HepG2 (cell line): ENCODE measurements at regions not wholly inside any gene's neighbourhood (a gene's known extent, or its start where the extent isn't known, plus 50 kb on each side); places are given as distances from the start of the nearest gene placed in this dataset.
"Not testable (repeated sequence)": the region's sequence is repeated elsewhere in the genome, so short reads cannot be mapped to it uniquely, and the experiment has no call there.

Experiments used
- ATAC-seq: fragments of 200-7000 bp; cut with Tn5 transposase; 3 replicates; pipeline ENCODE4 v1.9.1; 2020; ENCODE audit warnings: mild to moderate bottlenecking, moderate library complexity
- BruUV-seq: library from RNA; stranded (reverse); fragments of 400-500 nt; replicated peaks from 2 replicates; lab custom pipeline; 2021; lab: Mats Ljungman, UMichigan
- CTCF ChIA-PET: fragments of 300-600 bp; formaldehyde crosslinking; extraction: SDS; loops from one replicate; lab custom pipeline; 2021; ENCODE audit warnings: low total read pairs, inconsistent platforms, low intra/inter-chr PET ratio; lab: Yijun Ruan, JAX
- POLR2A ChIA-PET: fragments of 350-600 bp; sonication (Branson Sonifier 250); formaldehyde crosslinking; loops from one replicate; lab custom pipeline; 2020; ENCODE audit warnings: antibody characterized with exemption, inconsistent platforms; lab: Yijun Ruan, JAX
- DNase-seq: peaks from one replicate; pipeline ENCODE4 v3.0.0-alpha.2; 2015; ENCODE audit warnings: low spot score
- FAIRE-seq: peaks from 3 replicates; lab custom pipeline; 2011; peaks lifted over from hg19 to GRCh38; lab: Jason Lieb, UNC
- H2AFZ ChIP-seq: one replicate; pipeline ENCODE4 v1.6.1; 2011; ENCODE audit warnings: low read length, inconsistent platforms
- H3K27ac ChIP-seq: fragments of 300-600 bp; 3 replicates; pipeline ENCODE4 v1.8.0; 2011; ENCODE audit warnings: mixed run types, mild to moderate bottlenecking, mixed read lengths, low read length, inconsistent platforms; ENCODE audit not compliant: insufficient read depth; ENCODE audit errors: extremely low read length
- H3K27me3 ChIP-seq, 2 experiments: fragments of 200-600 bp in 1 of 2; 2 replicates in 1 of 2; 3 replicates in 1 of 2; pipeline versions ENCODE4 v1.6.0 to v1.8.0; 2011; ENCODE audit warnings: low read length in 2 of 2, mild to moderate bottlenecking in 2 of 2, moderate library complexity in 2 of 2, inconsistent platforms in 1 of 2; ENCODE audit not compliant: insufficient read depth in 2 of 2, control insufficient read depth in 1 of 2
- H3K36me3 ChIP-seq, 2 experiments: fragments of 200-600 bp in 1 of 2; replicated peaks in 1 of 2; 2 replicates in 1 of 2; 3 replicates in 1 of 2; pipeline versions ENCODE4 v1.5.1 to v1.8.0; 2011; ENCODE audit warnings: low read length in 2 of 2, inconsistent platforms in 1 of 2; ENCODE audit not compliant: insufficient read depth in 2 of 2, control insufficient read depth in 1 of 2
- H3K4me1 ChIP-seq: 2 replicates; pipeline ENCODE4 v1.5.1; 2012; ENCODE audit warnings: low read length, inconsistent platforms; ENCODE audit not compliant: insufficient read depth
- H3K4me2 ChIP-seq: 2 replicates; pipeline ENCODE4 v1.6.0; 2011; ENCODE audit warnings: low read depth, low read length, inconsistent platforms
- H3K4me3 ChIP-seq, 3 experiments: fragments of 200-600 bp in 1 of 3; sonication (generic), shearing (Covaris generic) in 1 of 3; replicated peaks in 1 of 3; 2 replicates each; pipeline ENCODE4 v1.5.1; 2011 to 2016; ENCODE audit warnings: low read length in 3 of 3, inconsistent platforms in 2 of 3, low read depth in 2 of 3, mild to moderate bottlenecking in 2 of 3, control low read depth in 1 of 3, mixed read lengths in 1 of 3; ENCODE audit not compliant: insufficient read depth in 1 of 3
- H3K79me2 ChIP-seq: one replicate; pipeline ENCODE4 v1.6.1; 2011; ENCODE audit warnings: low read length, inconsistent platforms; ENCODE audit not compliant: insufficient read depth
- H3K9ac ChIP-seq: 2 replicates; pipeline ENCODE4 v1.6.0; 2011; ENCODE audit warnings: mild to moderate bottlenecking, low read depth, low read length, inconsistent platforms; ENCODE audit not compliant: insufficient read depth
- H3K9me3 ChIP-seq: 2 replicates; pipeline ENCODE4 v1.5.1; 2012; ENCODE audit warnings: mild to moderate bottlenecking, low read length
- H4K20me1 ChIP-seq: 2 replicates; pipeline ENCODE4 v1.6.0; 2011; ENCODE audit warnings: inconsistent platforms, mild to moderate bottlenecking, low read length, moderate library complexity; ENCODE audit not compliant: insufficient read depth
- AGO1 ChIP-seq: fragments of 200-400 bp; formaldehyde crosslinking; IDR thresholded peaks from 2 replicates; pipeline ENCODE4 v1.6.1; 2017; ENCODE audit warnings: mild to moderate bottlenecking, low read depth, low read length, moderate library complexity; ENCODE audit not compliant: poor library complexity, severe bottlenecking
- NR1H2 ChIP-seq: sonication (generic); formaldehyde crosslinking; IDR thresholded peaks from 2 replicates; pipeline ENCODE4 v1.8.1; 2022; ENCODE audit warnings: low read depth, missing genetic modification reagents, borderline replicate concordance
- PTBP1 ChIP-seq: fragments of 200-400 bp; formaldehyde crosslinking; IDR thresholded peaks from 2 replicates; pipeline ENCODE4 v1.6.1; 2018; ENCODE audit warnings: low read length, low read depth; ENCODE audit not compliant: poor library complexity, severe bottlenecking
- ZNF317 ChIP-seq: sonication (generic); formaldehyde crosslinking; IDR thresholded peaks from 2 replicates; pipeline ENCODE4 v1.5.0; 2020; ENCODE audit warnings: mild to moderate bottlenecking, missing genetic modification reagents
- ZNF564 ChIP-seq: sonication (generic); formaldehyde crosslinking; IDR thresholded peaks from 2 replicates; pipeline ENCODE4 v1.8.1; 2023; ENCODE audit warnings: mild to moderate bottlenecking, missing genetic modification reagents
- WGBS: methylation state at CpG from one replicate; pipeline ENCODE4 v1.1.6; 2017; ENCODE audit warnings: low lambda C conversion rate; 5-methylcytosine and 5-hydroxymethylcytosine counted together
- in situ Hi-C: cut with HindIII; loops from 2 replicates; pipeline ENCODE4 v1.10.0; 2017; ENCODE audit warnings: low pct_unique_long_range_greater_than_20kb; ENCODE audit not compliant: extremely low pct_ligation_motif_present
- intact Hi-C: fragments of 100-400 bp; cut with micrococcal nuclease; formaldehyde crosslinking; loops from one replicate; pipeline ENCODE4 v1.10.0; 2022; ENCODE audit not compliant: unreplicated experiment
- TF ChIP-seq, protein P1 (sequence below): sonication (generic); formaldehyde crosslinking; IDR thresholded peaks from 2 replicates; pipeline ENCODE4 v1.8.1; 2023; ENCODE audit warnings: missing genetic modification reagents, mild to moderate bottlenecking, borderline replicate concordance
- TF ChIP-seq, protein P2 (sequence below): sonication (generic); formaldehyde crosslinking; IDR thresholded peaks from 2 replicates; pipeline ENCODE4 v1.5.0; 2020; ENCODE audit warnings: missing genetic modification reagents
- TF ChIP-seq, protein P3 (sequence below): sonication (generic); formaldehyde crosslinking; IDR thresholded peaks from 2 replicates; pipeline ENCODE4 v1.4.0; 2020; ENCODE audit warnings: low read depth, mild to moderate bottlenecking, missing genetic modification reagents

DNA sequence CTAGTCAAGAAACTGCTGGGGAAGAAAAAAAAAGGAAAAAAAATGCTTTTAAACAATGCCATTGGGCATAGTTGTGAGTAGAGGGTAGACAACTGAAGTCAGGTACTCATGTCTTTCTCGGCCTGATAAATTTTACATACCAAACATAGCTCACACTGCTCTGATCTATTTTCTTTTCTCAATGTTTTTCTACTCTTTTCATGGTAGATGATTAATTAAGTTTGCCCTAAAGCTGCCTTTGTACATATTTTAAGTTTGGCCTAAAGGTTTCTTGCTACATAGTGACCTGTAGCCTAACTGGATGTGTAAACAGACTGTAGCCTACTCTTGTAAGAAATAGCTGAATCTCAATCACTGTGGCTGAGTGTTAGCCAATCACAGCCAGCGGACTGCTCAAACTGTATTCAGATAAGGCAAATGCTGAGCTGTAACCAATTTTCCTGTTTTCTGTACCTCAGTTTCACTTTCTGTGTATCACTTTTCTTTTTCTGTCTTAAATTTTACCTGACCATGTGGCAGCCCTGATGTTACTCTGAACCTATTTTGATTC lies 121.0 kb downstream of the PCDH10 start (continued):
- TF ChIP-seq AGO1 (no peak), ZNF564 (CRISPR knock-in tag) (no peak), PTBP1 (no peak), NR1H2 (CRISPR knock-in tag) (no peak)
- TF ChIP-seq, protein P1, sequence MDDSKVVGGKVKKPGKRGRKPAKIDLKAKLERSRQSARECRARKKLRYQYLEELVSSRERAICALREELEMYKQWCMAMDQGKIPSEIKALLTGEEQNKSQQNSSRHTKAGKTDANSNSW (CRISPR knock-in tag) = no peak

DNA sequence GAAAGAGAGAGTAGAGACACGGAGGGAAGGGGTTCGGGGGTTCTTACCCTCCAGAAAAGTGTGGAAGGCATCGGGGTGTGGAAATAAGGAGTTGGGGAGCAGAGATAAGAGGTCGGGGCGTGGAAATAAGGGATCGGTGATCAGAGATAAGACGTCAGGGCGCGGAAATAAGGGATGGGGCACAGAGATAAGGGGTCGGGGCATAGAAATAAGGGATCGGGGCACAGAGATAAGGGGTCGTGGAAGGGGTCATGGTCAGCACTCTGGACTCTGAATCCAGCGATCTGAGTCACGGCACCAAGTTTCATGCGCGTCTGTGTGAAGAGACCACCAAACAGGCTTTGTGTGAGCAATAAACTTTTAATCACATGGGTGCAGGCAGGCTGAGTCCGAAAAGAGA lies 119.1 kb downstream of the PCDH10 start:
- H3K9me3 ChIP-seq = no peaks in the 10 kb centered on the region
- no peak overlapping the region for H3K4me2 ChIP-seq
- ChIA-PET CTCF (no interaction called here), POLR2A (no interaction called here)
- no peaks in the 10 kb centered on the region for H3K36me3 ChIP-seq
- H3K4me1 ChIP-seq = no peaks in the 10 kb centered on the region
- in situ Hi-C loops (no loop called here), intact Hi-C loops (no loop called here)
- no peak overlapping the region for H3K9ac ChIP-seq
- TF ChIP-seq, protein P2, sequence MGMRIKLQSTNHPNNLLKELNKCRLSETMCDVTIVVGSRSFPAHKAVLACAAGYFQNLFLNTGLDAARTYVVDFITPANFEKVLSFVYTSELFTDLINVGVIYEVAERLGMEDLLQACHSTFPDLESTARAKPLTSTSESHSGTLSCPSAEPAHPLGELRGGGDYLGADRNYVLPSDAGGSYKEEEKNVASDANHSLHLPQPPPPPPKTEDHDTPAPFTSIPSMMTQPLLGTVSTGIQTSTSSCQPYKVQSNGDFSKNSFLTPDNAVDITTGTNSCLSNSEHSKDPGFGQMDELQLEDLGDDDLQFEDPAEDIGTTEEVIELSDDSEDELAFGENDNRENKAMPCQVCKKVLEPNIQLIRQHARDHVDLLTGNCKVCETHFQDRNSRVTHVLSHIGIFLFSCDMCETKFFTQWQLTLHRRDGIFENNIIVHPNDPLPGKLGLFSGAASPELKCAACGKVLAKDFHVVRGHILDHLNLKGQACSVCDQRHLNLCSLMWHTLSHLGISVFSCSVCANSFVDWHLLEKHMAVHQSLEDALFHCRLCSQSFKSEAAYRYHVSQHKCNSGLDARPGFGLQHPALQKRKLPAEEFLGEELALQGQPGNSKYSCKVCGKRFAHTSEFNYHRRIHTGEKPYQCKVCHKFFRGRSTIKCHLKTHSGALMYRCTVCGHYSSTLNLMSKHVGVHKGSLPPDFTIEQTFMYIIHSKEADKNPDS (CRISPR knock-in tag) = no peak
- TF ChIP-seq ZNF317 = no peak
- TF ChIP-seq, protein P3, sequence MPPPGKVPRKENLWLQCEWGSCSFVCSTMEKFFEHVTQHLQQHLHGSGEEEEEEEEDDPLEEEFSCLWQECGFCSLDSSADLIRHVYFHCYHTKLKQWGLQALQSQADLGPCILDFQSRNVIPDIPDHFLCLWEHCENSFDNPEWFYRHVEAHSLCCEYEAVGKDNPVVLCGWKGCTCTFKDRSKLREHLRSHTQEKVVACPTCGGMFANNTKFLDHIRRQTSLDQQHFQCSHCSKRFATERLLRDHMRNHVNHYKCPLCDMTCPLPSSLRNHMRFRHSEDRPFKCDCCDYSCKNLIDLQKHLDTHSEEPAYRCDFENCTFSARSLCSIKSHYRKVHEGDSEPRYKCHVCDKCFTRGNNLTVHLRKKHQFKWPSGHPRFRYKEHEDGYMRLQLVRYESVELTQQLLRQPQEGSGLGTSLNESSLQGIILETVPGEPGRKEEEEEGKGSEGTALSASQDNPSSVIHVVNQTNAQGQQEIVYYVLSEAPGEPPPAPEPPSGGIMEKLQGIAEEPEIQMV = no peak
- H3K27me3 ChIP-seq = no peaks in the 10 kb centered on the region; a peak in 1 of 5 replicates
- H3K79me2 ChIP-seq = no peaks in the 10 kb centered on the region
- no peak overlapping the region for H3K27ac ChIP-seq
- no peak for FAIRE-seq
- no TSS peak for BruUV-seq
- no peak overlapping the region for H2AFZ ChIP-seq
- H4K20me1 ChIP-seq = no peaks in the 10 kb centered on the region
- no peak for ATAC-seq
- no peak for DNase-seq
- WGBS = 14% methylated on average over 17 of the region's 17 CpGs
- H3K4me3 ChIP-seq = no peak overlapping the region

DNA sequence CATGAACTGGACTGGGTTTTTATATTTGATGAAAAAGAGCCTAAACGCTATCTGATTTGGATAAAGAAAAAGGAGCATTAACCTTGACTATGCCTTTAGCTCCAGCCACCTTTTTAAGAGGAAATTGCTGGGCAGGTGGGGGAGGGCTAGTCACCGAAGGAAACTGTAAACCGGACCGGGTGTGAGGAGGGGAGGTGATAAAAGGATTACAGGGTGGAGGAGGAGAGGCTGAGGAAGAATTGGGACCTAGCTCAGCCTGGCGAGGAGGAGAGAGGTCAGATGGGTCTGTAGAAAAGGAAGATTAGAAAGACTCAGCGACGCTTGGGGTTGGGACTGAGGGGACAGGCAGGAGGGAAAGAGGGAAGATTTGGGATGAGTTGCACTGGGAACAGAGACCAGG lies 118.4 kb downstream of the PCDH10 start:
- H3K79me2 ChIP-seq, H2AFZ ChIP-seq, BruUV-seq, ATAC-seq, H3K4me2 ChIP-seq, CTCF ChIA-PET, intact Hi-C loops, H3K9ac ChIP-seq, H3K27ac ChIP-seq, POLR2A ChIA-PET, H3K4me1 ChIP-seq, H3K36me3 ChIP-seq, H3K9me3 ChIP-seq, in situ Hi-C loops, H3K27me3 ChIP-seq, DNase-seq, H3K4me3 ChIP-seq, FAIRE-seq, H4K20me1 ChIP-seq: not testable (repeated sequence)
- 36% methylated on average over 7 of the region's 7 CpGs for WGBS
